HCT116 (cell line): ENCODE measurements at regions not wholly inside any gene's neighbourhood (a gene's known extent, or its start where the extent isn't known, plus 50 kb on each side); places are given as distances from the start of the nearest gene placed in this dataset.

ENCODE experiments used
- ATAC-seq: fragments of 200-7000 bp; cut with Tn5 transposase; 2 replicates; pipeline ENCODE4 v1.9.1; 2020; ENCODE audit warnings: mild to moderate bottlenecking, moderate library complexity
- BruUV-seq: library from RNA; stranded (reverse); fragments of 400-500 nt; replicated peaks from 2 replicates; lab custom pipeline; 2021; lab: Mats Ljungman, UMichigan
- CTCF ChIA-PET: fragments of 300-600 bp; sonication (Branson Sonifier 250); formaldehyde crosslinking; loops from one replicate; lab custom pipeline; 2021; ENCODE audit warnings: antibody characterized with exemption; lab: Charles Lee
- POLR2A ChIA-PET: fragments of 300-600, 350-600 bp; sonication (Branson Sonifier 250); formaldehyde crosslinking; loops from one replicate; lab custom pipeline; 2021; ENCODE audit warnings: antibody characterized with exemption; lab: Charles Lee
- RAD21 ChIA-PET, 2 experiments: fragments of 300-600 bp; sonication (Branson Sonifier 250); formaldehyde crosslinking; loops; one replicate each; lab custom pipeline; 2023; ENCODE audit warnings: low total read pairs in 2 of 2; ENCODE audit not compliant: uncharacterized antibody in 2 of 2, unreplicated experiment in 2 of 2, low non-redundant PET in 1 of 2; lab: Charles Lee
- DNase-seq: peaks from one replicate; pipeline ENCODE4 v3.0.0-alpha.2; 2010; ENCODE audit warnings: low read depth, low spot score
- H2AFZ ChIP-seq: fragments of 200-600 bp; shearing (Covaris generic), sonication (generic); 2 replicates; pipeline ENCODE4 v1.6.1; 2017; ENCODE audit warnings: low read depth, mixed run types, mixed read lengths, antibody characterized with exemption, low read length; ENCODE audit not compliant: poor library complexity, severe bottlenecking
- H3K27ac ChIP-seq: 2 replicates; pipeline ENCODE4 v1.5.1; 2012; ENCODE audit warnings: low read depth, low read length
- H3K27me3 ChIP-seq: fragments of 200-600 bp; sonication (generic); 2 replicates; pipeline ENCODE4 v1.6.1; 2016; ENCODE audit warnings: mixed run types, low read length, mixed read lengths; ENCODE audit not compliant: insufficient read depth
- H3K36me3 ChIP-seq, 2 experiments: fragments of 200-500 bp in 1 of 2; fragments of 200-600 bp in 1 of 2; sonication (Bioruptor generic) in 1 of 2; sonication (generic) in 1 of 2; 2 replicates each; pipeline versions ENCODE4 v1.5.1 to v1.6.1; 2014 to 2016; ENCODE audit warnings: low read length in 2 of 2, inconsistent platforms in 1 of 2, mixed read lengths in 1 of 2, mixed run types in 1 of 2; ENCODE audit not compliant: insufficient read depth in 2 of 2, control insufficient read depth in 1 of 2
- H3K4me1 ChIP-seq, 2 experiments: fragments of 200-600 bp in 1 of 2; sonication (generic) in 1 of 2; 2 replicates each; pipeline versions ENCODE4 v1.5.1 to v1.6.1; 2012 to 2017; ENCODE audit warnings: low read length in 2 of 2, inconsistent platforms in 1 of 2, mild to moderate bottlenecking in 1 of 2, mixed read lengths in 1 of 2, mixed run types in 1 of 2, moderate library complexity in 1 of 2; ENCODE audit not compliant: insufficient read depth in 2 of 2, control insufficient read depth in 1 of 2
- H3K4me2 ChIP-seq: fragments of 200-600 bp; sonication (generic); 2 replicates; pipeline ENCODE4 v1.6.1; 2017; ENCODE audit warnings: mixed run types, low read length, mixed read lengths
- H3K4me3 ChIP-seq, 2 experiments: fragments of 200-600 bp in 1 of 2; sonication (generic) in 1 of 2; replicated peaks in 1 of 2; 2 replicates each; pipeline ENCODE4 v1.5.1; 2011 to 2016; ENCODE audit warnings: low read length in 2 of 2, control low read depth in 1 of 2, low read depth in 1 of 2, mild to moderate bottlenecking in 1 of 2, mixed read lengths in 1 of 2, mixed run types in 1 of 2
- H3K79me2 ChIP-seq: fragments of 200-600 bp; sonication (generic); 2 replicates; pipeline ENCODE4 v1.6.1; 2017; ENCODE audit warnings: mild to moderate bottlenecking, mixed run types, low read length, moderate library complexity, mixed read lengths; ENCODE audit not compliant: insufficient read depth
- H3K9ac ChIP-seq: fragments of 200-600 bp; sonication (generic); 2 replicates; pipeline ENCODE4 v1.6.1; 2016; ENCODE audit warnings: low read length, mixed read lengths
- H3K9me2 ChIP-seq: fragments of 200-600 bp; sonication (generic), shearing (Covaris generic); 2 replicates; pipeline ENCODE4 v1.6.1; 2017; ENCODE audit warnings: mixed run types, mild to moderate bottlenecking, moderate library complexity; ENCODE audit not compliant: insufficient read depth
- H3K9me3 ChIP-seq, 2 experiments: fragments of 200-500 bp in 1 of 2; fragments of 200-600 bp in 1 of 2; sonication (Bioruptor generic) in 1 of 2; sonication (generic) in 1 of 2; 2 replicates each; pipeline ENCODE4 v1.6.1; 2014 to 2017; ENCODE audit warnings: low read length in 2 of 2, mixed read lengths in 2 of 2, inconsistent platforms in 1 of 2, low read depth in 1 of 2, mild to moderate bottlenecking in 1 of 2, mixed run types in 1 of 2, moderate library complexity in 1 of 2; ENCODE audit not compliant: control insufficient read depth in 1 of 2, insufficient read depth in 1 of 2
- H4K20me1 ChIP-seq: fragments of 200-600 bp; sonication (generic), shearing (Covaris generic); 2 replicates; pipeline ENCODE4 v1.6.1; 2017; ENCODE audit warnings: mixed run types, mild to moderate bottlenecking, moderate library complexity; ENCODE audit not compliant: insufficient read depth
- CBX3 ChIP-seq: IDR thresholded peaks from 2 replicates; pipeline ENCODE4 v1.6.1; 2012; ENCODE audit warnings: low read depth
- CEBPB ChIP-seq: IDR thresholded peaks from 2 replicates; pipeline ENCODE4 v1.6.1; 2012; ENCODE audit warnings: low read depth
- EGR1 ChIP-seq: IDR thresholded peaks from 2 replicates; pipeline ENCODE4 v1.6.1; 2012; ENCODE audit warnings: low read depth
- EZH2phosphoT487 ChIP-seq: fragments of 200-600 bp; IDR thresholded peaks from 2 replicates; pipeline ENCODE4 v1.6.1; 2018; ENCODE audit warnings: antibody characterized with exemption, borderline replicate concordance
- JUND ChIP-seq: IDR thresholded peaks from 2 replicates; pipeline ENCODE4 v1.6.1; 2012
- POLR2A ChIP-seq: IDR thresholded peaks from 2 replicates; pipeline ENCODE4 v1.7.0; 2011; ENCODE audit warnings: borderline replicate concordance; ENCODE audit not compliant: insufficient read depth, insufficient read length; ENCODE audit errors: extremely low read depth
- POLR2AphosphoS5 ChIP-seq: IDR thresholded peaks from 2 replicates; pipeline ENCODE4 v1.6.1; 2011; ENCODE audit warnings: mild to moderate bottlenecking, low read depth, low read length, moderate library complexity
- RAD21 ChIP-seq: IDR thresholded peaks from 2 replicates; pipeline ENCODE4 v1.6.1; 2012; ENCODE audit warnings: low read depth, mild to moderate bottlenecking
- SIN3A ChIP-seq: IDR thresholded peaks from 2 replicates; pipeline ENCODE4 v1.6.1; 2012; ENCODE audit warnings: low read depth
- SP1 ChIP-seq: IDR thresholded peaks from 2 replicates; pipeline ENCODE4 v1.6.1; 2012; ENCODE audit warnings: low read depth
- SRF ChIP-seq: IDR thresholded peaks from 2 replicates; pipeline ENCODE4 v1.6.1; 2012; ENCODE audit warnings: low read depth
- ZFX ChIP-seq: fragments of 450-650 bp; IDR thresholded peaks from 2 replicates; pipeline ENCODE4 v1.6.1; 2017
- ZNF274 ChIP-seq: fragments of 200-500 bp; sonication (Bioruptor generic); IDR thresholded peaks from 2 replicates; pipeline ENCODE4 v1.6.1; 2014; ENCODE audit warnings: mild to moderate bottlenecking, low read depth, low read length, inconsistent platforms
- intact Hi-C: fragments of 100-400 bp; cut with micrococcal nuclease; formaldehyde crosslinking; loops from 2 replicates; pipeline ENCODE4 v1.10.0; 2022
- TF ChIP-seq, protein P1 (sequence below): IDR thresholded peaks from 2 replicates; pipeline ENCODE4 v1.6.1; 2012
- TF ChIP-seq, protein P2 (sequence below), 3 experiments: fragments of 200-600 bp in 1 of 3; sonication (generic) in 1 of 3; IDR thresholded peaks in 2 of 3; conservative IDR thresholded peaks in 1 of 3; 2 replicates each; pipeline ENCODE4 v1.5.1; 2012 to 2017; ENCODE audit warnings: low read depth in 2 of 3, low read length in 2 of 3, antibody characterized with exemption in 1 of 3, borderline replicate concordance in 1 of 3, control low read depth in 1 of 3, mild to moderate bottlenecking in 1 of 3, mixed read lengths in 1 of 3, mixed run types in 1 of 3, moderate library complexity in 1 of 3; ENCODE audit not compliant: insufficient read depth in 1 of 3
- TF ChIP-seq, protein P3 (sequence below): IDR thresholded peaks from 2 replicates; pipeline ENCODE4 v1.6.1; 2012

DNA sequence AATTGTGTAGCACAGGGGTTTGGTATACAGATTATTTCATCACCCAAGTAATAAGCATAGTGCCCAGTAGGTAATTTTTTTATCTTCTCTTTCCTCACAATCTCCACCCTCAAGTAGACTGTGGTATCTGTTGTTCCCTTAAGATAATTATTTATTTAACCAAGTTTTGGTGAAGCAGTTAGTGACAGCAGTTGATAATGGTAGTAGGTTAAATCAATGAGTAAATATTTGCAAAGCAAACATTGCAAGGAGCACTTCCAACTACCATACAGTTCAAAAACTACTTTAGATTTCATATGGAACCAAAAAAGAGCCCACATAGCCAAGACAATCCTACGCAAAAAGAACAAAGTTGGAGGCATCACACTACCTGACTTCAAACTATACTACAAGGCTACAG is 291.8 kb downstream of the KCTD12 start:
- no peaks in the 10 kb centered on the region for H4K20me1 ChIP-seq
- H3K36me3 ChIP-seq, result no peaks in the 10 kb centered on the region
- no peak overlapping the region for H3K9ac ChIP-seq
- no peak overlapping the region for H2AFZ ChIP-seq
- no peak overlapping the region for H3K4me2 ChIP-seq
- intact Hi-C loops, result no loop called here
- no peaks in the 10 kb centered on the region for H3K9me2 ChIP-seq
- DNase-seq (no peak), ATAC-seq (no peak)
- H3K9me3 ChIP-seq, result no peaks in the 10 kb centered on the region
- TF ChIP-seq, protein P1, sequence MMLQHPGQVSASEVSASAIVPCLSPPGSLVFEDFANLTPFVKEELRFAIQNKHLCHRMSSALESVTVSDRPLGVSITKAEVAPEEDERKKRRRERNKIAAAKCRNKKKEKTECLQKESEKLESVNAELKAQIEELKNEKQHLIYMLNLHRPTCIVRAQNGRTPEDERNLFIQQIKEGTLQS, result no peak
- TF ChIP-seq SIN3A, result no peak
- TF ChIP-seq, protein P2, sequence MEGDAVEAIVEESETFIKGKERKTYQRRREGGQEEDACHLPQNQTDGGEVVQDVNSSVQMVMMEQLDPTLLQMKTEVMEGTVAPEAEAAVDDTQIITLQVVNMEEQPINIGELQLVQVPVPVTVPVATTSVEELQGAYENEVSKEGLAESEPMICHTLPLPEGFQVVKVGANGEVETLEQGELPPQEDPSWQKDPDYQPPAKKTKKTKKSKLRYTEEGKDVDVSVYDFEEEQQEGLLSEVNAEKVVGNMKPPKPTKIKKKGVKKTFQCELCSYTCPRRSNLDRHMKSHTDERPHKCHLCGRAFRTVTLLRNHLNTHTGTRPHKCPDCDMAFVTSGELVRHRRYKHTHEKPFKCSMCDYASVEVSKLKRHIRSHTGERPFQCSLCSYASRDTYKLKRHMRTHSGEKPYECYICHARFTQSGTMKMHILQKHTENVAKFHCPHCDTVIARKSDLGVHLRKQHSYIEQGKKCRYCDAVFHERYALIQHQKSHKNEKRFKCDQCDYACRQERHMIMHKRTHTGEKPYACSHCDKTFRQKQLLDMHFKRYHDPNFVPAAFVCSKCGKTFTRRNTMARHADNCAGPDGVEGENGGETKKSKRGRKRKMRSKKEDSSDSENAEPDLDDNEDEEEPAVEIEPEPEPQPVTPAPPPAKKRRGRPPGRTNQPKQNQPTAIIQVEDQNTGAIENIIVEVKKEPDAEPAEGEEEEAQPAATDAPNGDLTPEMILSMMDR (IDR thresholded peaks at IDR 0.05 in 2 of 3, conservative IDR thresholded peaks at IDR 0.05 in 1 of 3; ENCODE audit: borderline replicate concordance in 1 of 3, insufficient read depth in 1 of 3, low read depth in 2 of 3, low read length in 2 of 3), result no peak
- TF ChIP-seq EZH2phosphoT487, result no peak
- no peak for TF ChIP-seq CEBPB
- no peak for TF ChIP-seq ZFX
- no peak for TF ChIP-seq CBX3
- H3K27me3 ChIP-seq, result no peaks in the 10 kb centered on the region
- no TSS peak for BruUV-seq
- no peaks in the 10 kb centered on the region for H3K4me1 ChIP-seq
- ChIA-PET CTCF (no interaction called here), RAD21 (no interaction called here), POLR2A (no interaction called here)
- H3K27ac ChIP-seq, result no peak overlapping the region
- no peak overlapping the region for H3K4me3 ChIP-seq
- no peaks in the 10 kb centered on the region for H3K79me2 ChIP-seq

DNA sequence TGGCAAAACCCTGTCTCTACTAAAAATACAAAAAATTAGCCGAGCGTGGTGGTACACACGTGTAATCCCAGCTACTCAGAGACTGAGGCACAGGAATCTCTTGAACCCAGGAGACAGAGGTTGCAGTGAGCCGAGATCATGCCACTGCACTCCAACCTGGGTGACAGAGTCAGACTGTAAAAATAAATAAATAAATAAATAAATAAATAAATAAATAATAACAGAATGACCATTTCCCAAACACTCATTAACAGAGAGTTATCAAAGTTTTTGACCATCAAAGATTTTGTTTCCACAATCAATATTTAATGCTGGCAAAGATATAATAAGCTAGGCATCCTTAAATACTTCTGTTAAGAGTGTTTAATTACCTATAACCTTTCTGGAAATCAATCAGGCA is 299.4 kb downstream of the KCTD12 start:
- H3K36me3 ChIP-seq, result no peaks in the 10 kb centered on the region
- no TSS peak for BruUV-seq
- no peak overlapping the region for H3K9ac ChIP-seq
- no peak for DNase-seq
- H3K27ac ChIP-seq, result no peak overlapping the region
- intact Hi-C loops, result no loop called here
- no peak overlapping the region for H3K4me2 ChIP-seq
- H4K20me1 ChIP-seq, result no peaks in the 10 kb centered on the region
- H3K79me2 ChIP-seq, result no peaks in the 10 kb centered on the region
- no peak overlapping the region for H2AFZ ChIP-seq
- H3K9me3 ChIP-seq, result no peaks in the 10 kb centered on the region
- no peak overlapping the region for H3K4me3 ChIP-seq
- no peaks in the 10 kb centered on the region for H3K27me3 ChIP-seq
- ChIA-PET POLR2A (no interaction called here), RAD21 (no interaction called here), CTCF (no interaction called here)
- H3K9me2 ChIP-seq, result no peaks in the 10 kb centered on the region
- H3K4me1 ChIP-seq, result no peaks in the 10 kb centered on the region
- ATAC-seq, result no peak
- TF ChIP-seq SIN3A, result no peak
- TF ChIP-seq, protein P1, result no peak
- TF ChIP-seq RAD21, result no peak
- TF ChIP-seq ZNF274, result no peak
- TF ChIP-seq, protein P3, sequence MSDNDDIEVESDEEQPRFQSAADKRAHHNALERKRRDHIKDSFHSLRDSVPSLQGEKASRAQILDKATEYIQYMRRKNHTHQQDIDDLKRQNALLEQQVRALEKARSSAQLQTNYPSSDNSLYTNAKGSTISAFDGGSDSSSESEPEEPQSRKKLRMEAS, result no peak
- no peak for TF ChIP-seq JUND
- TF ChIP-seq ZFX, result no peak
- TF ChIP-seq POLR2A, result no peak
- TF ChIP-seq, protein P2 (IDR thresholded peaks at IDR 0.05 in 2 of 3, conservative IDR thresholded peaks at IDR 0.05 in 1 of 3; ENCODE audit: borderline replicate concordance in 1 of 3, insufficient read depth in 1 of 3, low read depth in 2 of 3, low read length in 2 of 3), result no peak
- TF ChIP-seq EGR1, result no peak
- no peak for TF ChIP-seq SRF
- TF ChIP-seq POLR2AphosphoS5, result no peak
- TF ChIP-seq SP1, result no peak
